Neuronal stem cell (in vitro differentiated cells): ENCODE measurements at regions not wholly inside any gene's neighbourhood (a gene's known extent, or its start where the extent isn't known, plus 50 kb on each side); places are given as distances from the start of the nearest gene placed in this dataset.

Experiments used
- DNase-seq: peaks from one replicate; pipeline ENCODE4 v3.0.0-alpha.2; 2013; ENCODE audit warnings: low spot score
- H2AFZ ChIP-seq: one replicate; pipeline ENCODE4 v1.6.1; 2013; ENCODE audit warnings: mild to moderate bottlenecking, low read length, inconsistent platforms
- H2AK5ac ChIP-seq: 2 replicates; pipeline ENCODE4 v1.6.1; 2013; ENCODE audit warnings: low read depth, mild to moderate bottlenecking, inconsistent platforms, low read length, moderate library complexity, mixed read lengths
- H2BK120ac ChIP-seq: 2 replicates; pipeline ENCODE4 v1.6.1; 2013; ENCODE audit warnings: low read depth, mild to moderate bottlenecking, inconsistent platforms, low read length, moderate library complexity, mixed read lengths
- H2BK12ac ChIP-seq: one replicate; pipeline ENCODE4 v1.6.1; 2013; ENCODE audit warnings: low read length, inconsistent platforms
- H2BK15ac ChIP-seq: 2 replicates; pipeline ENCODE4 v1.6.1; 2013; ENCODE audit warnings: mild to moderate bottlenecking, low read length, inconsistent platforms, mixed read lengths
- H2BK5ac ChIP-seq: one replicate; pipeline ENCODE4 v1.6.1; 2013; ENCODE audit warnings: inconsistent platforms, mild to moderate bottlenecking, low read length, moderate library complexity
- H3K14ac ChIP-seq: one replicate; pipeline ENCODE4 v1.6.1; 2013; ENCODE audit warnings: low read length, inconsistent platforms
- H3K18ac ChIP-seq: 2 replicates; pipeline ENCODE4 v1.6.1; 2013; ENCODE audit warnings: low read length, inconsistent platforms
- H3K23ac ChIP-seq: 2 replicates; pipeline ENCODE4 v1.6.1; 2013; ENCODE audit warnings: low read depth, mild to moderate bottlenecking, mixed read lengths, low read length, inconsistent platforms; ENCODE audit not compliant: poor library complexity
- H3K27ac ChIP-seq: replicated peaks from 3 replicates; pipeline ENCODE4 v1.5.1; 2013; ENCODE audit warnings: low read length, inconsistent platforms
- H3K27me3 ChIP-seq, 3 experiments: 2 replicates each; pipeline ENCODE4 v1.6.1; 2013; ENCODE audit warnings: low read length in 3 of 3, mild to moderate bottlenecking in 2 of 3, inconsistent platforms in 1 of 3, low read depth in 1 of 3, mixed read lengths in 1 of 3, moderate library complexity in 1 of 3; ENCODE audit not compliant: control insufficient read depth in 3 of 3, insufficient read depth in 3 of 3
- H3K36me3 ChIP-seq, 2 donors: replicated peaks in 1 of 2; 2 replicates each; pipeline ENCODE4 v1.6.1; 2013; ENCODE audit warnings: low read length in 2 of 2; ENCODE audit not compliant: control insufficient read depth in 2 of 2, insufficient read depth in 2 of 2
- H3K4ac ChIP-seq: 2 replicates; pipeline ENCODE4 v1.6.1; 2013; ENCODE audit warnings: inconsistent platforms, mild to moderate bottlenecking, low read length, moderate library complexity
- H3K4me1 ChIP-seq, 2 donors: 1 replicate in 1 of 2; 2 replicates in 1 of 2; pipeline ENCODE4 v1.6.1; 2013; ENCODE audit warnings: low read length in 2 of 2, low read depth in 1 of 2; ENCODE audit not compliant: control insufficient read depth in 2 of 2, insufficient read depth in 1 of 2
- H3K4me2 ChIP-seq: one replicate; pipeline ENCODE4 v1.6.1; 2013; ENCODE audit warnings: mild to moderate bottlenecking, low read length, inconsistent platforms; ENCODE audit not compliant: insufficient read depth, poor library complexity, severe bottlenecking
- H3K4me3 ChIP-seq, 2 donors: 2 replicates each; pipeline ENCODE4 v1.5.1; 2013; ENCODE audit warnings: low read length in 2 of 2, mild to moderate bottlenecking in 2 of 2, inconsistent platforms in 1 of 2, moderate library complexity in 1 of 2
- H3K79me1 ChIP-seq: one replicate; pipeline ENCODE4 v1.6.1; 2013; ENCODE audit warnings: low read depth, mild to moderate bottlenecking, inconsistent platforms, low read length, moderate library complexity
- H3K9ac ChIP-seq: one replicate; pipeline ENCODE4 v1.6.1; 2013; ENCODE audit warnings: mild to moderate bottlenecking, low read depth, low read length, inconsistent platforms; ENCODE audit not compliant: poor library complexity
- H3K9me3 ChIP-seq, 2 donors: replicated peaks in 1 of 2; 2 replicates each; pipeline versions ENCODE3 to v1.6.1; 2013; ENCODE audit warnings: low read length in 2 of 2, mild to moderate bottlenecking in 2 of 2, inconsistent platforms in 1 of 2, low read depth in 1 of 2, mixed read lengths in 1 of 2, moderate library complexity in 1 of 2; ENCODE audit not compliant: control insufficient read depth in 2 of 2, insufficient read depth in 1 of 2
- H4K8ac ChIP-seq: one replicate; pipeline ENCODE4 v1.6.1; 2013; ENCODE audit warnings: low read depth, mild to moderate bottlenecking, inconsistent platforms, low read length, moderate library complexity
- H4K91ac ChIP-seq: one replicate; pipeline ENCODE4 v1.6.1; 2013; ENCODE audit warnings: low read length, low read depth, mild to moderate bottlenecking, inconsistent platforms; ENCODE audit not compliant: poor library complexity
- WGBS, 2 donors: extraction: QIAGEN DNeasy Blood & Tissue Kit; methylation state at CpG; one replicate each; pipeline ENCODE4 v1.1.7; 2013; ENCODE audit warnings: missing lambda C conversion rate in 2 of 2, mixed read lengths in 1 of 2; ENCODE audit not compliant: insufficient read length in 2 of 2, insufficient replicate concordance in 1 of 2; ENCODE audit errors: extremely low coverage in 2 of 2; 5-methylcytosine and 5-hydroxymethylcytosine counted together

DNA sequence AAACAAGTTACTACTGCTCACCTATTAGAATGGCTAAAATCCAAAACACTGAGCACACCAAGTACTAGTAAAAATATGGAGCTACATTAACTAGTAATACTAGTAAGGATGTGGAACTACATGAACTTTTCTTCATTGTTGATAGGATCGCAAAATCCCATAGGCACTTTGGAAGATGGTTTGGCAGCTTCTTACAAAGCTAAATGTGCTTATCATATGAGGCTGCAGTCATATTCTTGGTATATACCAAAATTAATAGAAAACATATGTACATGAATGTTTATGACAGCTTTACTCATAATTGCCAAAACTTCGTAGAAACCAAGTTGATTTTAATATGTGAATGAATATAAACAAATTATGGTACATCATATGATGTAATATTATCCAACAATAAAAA, 366.8 kb upstream of the KCNMB2 start:
- H4K8ac ChIP-seq, result no peak overlapping the region
- H3K4me1 ChIP-seq, result peaks cover 0 to 1% of the 10 kb centered on the region in 2 donors
- H3K4me3 ChIP-seq, result no peak overlapping the region
- no peak overlapping the region for H3K27ac ChIP-seq
- no peak overlapping the region for H4K91ac ChIP-seq
- no peak overlapping the region for H3K14ac ChIP-seq
- no peaks in the 10 kb centered on the region for H3K36me3 ChIP-seq
- H2AK5ac ChIP-seq, result no peak overlapping the region
- no CpG with 5 or more reads among the region's 2 CpGs for WGBS, 2 donors
- H2BK120ac ChIP-seq, result no peak overlapping the region
- no peaks in the 10 kb centered on the region for H3K27me3 ChIP-seq
- no peak overlapping the region for H2BK5ac ChIP-seq
- peaks cover 0 to 1% of the 10 kb centered on the region in 2 donors for H3K9me3 ChIP-seq
- DNase-seq, result no peak
- no peak overlapping the region for H3K4ac ChIP-seq
- no peak overlapping the region for H3K18ac ChIP-seq
- no peaks in the 10 kb centered on the region for H3K79me1 ChIP-seq
- H2AFZ ChIP-seq, result no peak overlapping the region
- no peak overlapping the region for H3K4me2 ChIP-seq
- no peak overlapping the region for H3K9ac ChIP-seq
- H2BK15ac ChIP-seq, result no peak overlapping the region
- no peak overlapping the region for H3K23ac ChIP-seq
- no peak overlapping the region for H2BK12ac ChIP-seq

DNA sequence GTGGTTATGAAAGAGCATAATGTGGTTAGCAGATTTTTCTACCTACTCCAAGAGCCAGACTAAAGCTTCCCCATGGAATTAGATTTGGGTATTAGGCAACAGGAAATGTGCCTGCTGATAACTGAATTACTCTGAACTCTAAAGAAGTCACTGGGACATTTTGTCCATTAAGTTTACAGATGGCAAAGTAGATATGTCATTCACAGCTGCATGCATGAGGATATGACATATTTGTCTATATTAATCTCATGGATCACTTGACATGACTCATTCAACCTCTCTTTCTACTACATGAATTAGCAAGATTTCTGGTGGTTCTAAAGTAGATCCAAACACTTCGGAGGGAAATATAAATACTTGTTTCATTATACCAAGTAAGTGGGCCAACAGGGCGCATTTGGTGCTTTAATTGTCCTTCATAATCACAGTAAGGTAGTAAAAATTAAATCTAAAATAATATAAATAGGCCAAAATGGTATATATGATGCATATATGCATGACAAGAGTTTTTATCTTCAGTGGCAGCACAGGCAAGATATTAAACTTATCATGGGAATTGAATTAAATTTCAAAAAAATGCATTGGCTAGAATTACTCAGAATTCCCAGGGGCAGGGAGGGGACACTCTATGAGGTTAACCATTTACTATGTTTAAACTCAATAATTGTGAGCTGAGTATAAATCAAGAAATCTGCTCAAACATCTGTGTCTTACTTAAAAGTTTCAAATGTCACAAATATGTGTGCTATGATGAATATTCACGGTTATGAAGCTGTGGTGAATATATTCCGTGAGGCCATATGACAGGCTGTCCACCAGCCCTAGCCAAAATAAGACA, 365.3 kb upstream of the KCNMB2 start:
- no peak overlapping the region for H2BK12ac ChIP-seq
- no peak overlapping the region for H3K9ac ChIP-seq
- no peak overlapping the region for H4K8ac ChIP-seq
- H3K14ac ChIP-seq, result no peak overlapping the region
- no peak overlapping the region for H2BK5ac ChIP-seq
- no peak overlapping the region for H4K91ac ChIP-seq
- H3K4ac ChIP-seq, result no peak overlapping the region
- no peak overlapping the region for H3K18ac ChIP-seq
- H3K27ac ChIP-seq, result no peak overlapping the region
- H2AFZ ChIP-seq, result no peak overlapping the region
- no peak overlapping the region for H2BK120ac ChIP-seq
- H3K4me2 ChIP-seq, result no peak overlapping the region
- H3K23ac ChIP-seq, result no peak overlapping the region
- H3K4me3 ChIP-seq, result no peak overlapping the region
- H3K4me1 ChIP-seq, result peaks cover 0 to 1% of the 10 kb centered on the region in 2 donors
- DNase-seq, result no peak
- no peaks in the 10 kb centered on the region for H3K9me3 ChIP-seq
- H3K27me3 ChIP-seq, result no peaks in the 10 kb centered on the region
- no peaks in the 10 kb centered on the region for H3K36me3 ChIP-seq
- no CpG with 5 or more reads among the region's 4 CpGs for WGBS, 2 donors
- H2BK15ac ChIP-seq, result no peak overlapping the region
- no peaks in the 10 kb centered on the region for H3K79me1 ChIP-seq
- H2AK5ac ChIP-seq, result no peak overlapping the region

DNA sequence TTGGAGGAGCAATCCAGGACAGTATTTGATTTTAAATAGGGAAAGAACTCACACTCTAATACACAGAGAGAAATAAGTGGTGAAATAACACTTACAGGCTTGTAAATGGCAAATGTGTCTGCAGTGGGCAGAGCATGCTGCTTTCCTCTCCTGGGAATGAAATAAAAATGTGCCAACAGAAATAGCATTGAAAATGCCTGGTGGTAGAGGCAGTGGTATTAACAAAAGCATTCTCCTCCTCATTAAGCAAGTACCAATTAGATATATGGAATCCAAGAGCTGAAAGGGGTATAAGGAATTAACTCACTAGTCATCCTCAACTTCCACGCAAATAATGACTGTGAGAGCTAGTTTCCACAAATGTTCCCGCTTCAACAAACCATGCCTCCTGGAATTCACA, 364.1 kb upstream of the KCNMB2 start:
- Histone ChIP-seq H2AK5ac (no peak overlapping the region), H3K4ac (no peak overlapping the region), H2BK12ac (no peak overlapping the region), H3K18ac (no peak overlapping the region), H3K9me3 (no peaks in the 10 kb centered on the region), H3K4me3 (no peak overlapping the region), H2BK15ac (no peak overlapping the region), H3K36me3 (no peaks in the 10 kb centered on the region), H3K23ac (no peak overlapping the region), H4K91ac (no peak overlapping the region), H3K4me1 (peaks cover 0 to 1% of the 10 kb centered on the region in 2 donors), H3K79me1 (no peaks in the 10 kb centered on the region), H2AFZ (no peak overlapping the region), H3K9ac (no peak overlapping the region), H3K4me2 (no peak overlapping the region), H3K27ac (no peak overlapping the region), H4K8ac (no peak overlapping the region), H3K14ac (no peak overlapping the region), H2BK120ac (no peak overlapping the region), H2BK5ac (no peak overlapping the region), H3K27me3 (no peaks in the 10 kb centered on the region)
- DNase-seq, result no peak
- no CpG with 5 or more reads among the region's 2 CpGs for WGBS, 2 donors

DNA sequence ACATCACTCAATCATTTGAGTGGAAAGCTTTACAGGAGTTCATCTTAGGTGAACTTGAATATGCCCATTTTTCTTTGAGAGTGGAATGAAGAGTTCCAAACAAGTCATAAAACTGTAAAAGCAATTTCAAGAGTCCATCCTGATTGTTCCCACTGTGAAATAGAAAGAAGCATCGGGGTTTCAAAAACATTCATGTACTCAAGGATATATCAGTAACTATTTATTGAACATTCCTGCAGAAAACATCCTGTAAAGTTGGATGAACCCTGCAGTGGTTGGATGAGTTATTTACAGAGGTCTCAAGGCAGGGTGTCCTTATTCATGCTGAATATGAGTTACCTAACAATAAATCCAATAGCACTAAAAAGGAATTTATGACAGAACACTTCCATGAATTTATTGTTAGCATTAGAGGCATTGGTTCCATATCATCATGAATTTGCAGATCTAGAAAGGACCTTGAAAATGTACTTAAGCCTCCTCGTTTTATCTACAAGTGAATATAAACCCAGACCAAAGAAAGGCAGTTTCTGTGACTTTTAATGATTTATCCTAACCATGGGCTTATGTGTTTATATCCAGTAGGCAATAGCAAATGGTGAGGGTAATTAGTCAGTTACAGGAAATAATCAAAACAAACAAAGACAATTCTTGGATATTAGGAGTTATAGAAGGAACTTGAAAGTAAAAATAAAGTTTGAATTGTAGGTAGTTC, 361.9 kb upstream of the KCNMB2 start:
- no peak overlapping the region for H4K8ac ChIP-seq
- no peak overlapping the region for H2AFZ ChIP-seq
- H3K4me1 ChIP-seq, result peaks cover 0 to 1% of the 10 kb centered on the region in 2 donors
- no peak overlapping the region for H4K91ac ChIP-seq
- H2BK5ac ChIP-seq, result no peak overlapping the region
- H2AK5ac ChIP-seq, result no peak overlapping the region
- no peak overlapping the region for H2BK120ac ChIP-seq
- H3K18ac ChIP-seq, result no peak overlapping the region
- H3K9ac ChIP-seq, result no peak overlapping the region
- no peaks in the 10 kb centered on the region for H3K9me3 ChIP-seq
- H3K4me2 ChIP-seq, result no peak overlapping the region
- no peaks in the 10 kb centered on the region for H3K36me3 ChIP-seq
- no peak overlapping the region for H3K23ac ChIP-seq
- no peak overlapping the region for H2BK15ac ChIP-seq
- no peak overlapping the region for H3K4me3 ChIP-seq
- H3K4ac ChIP-seq, result no peak overlapping the region
- no CpG with 5 or more reads among the region's 2 CpGs for WGBS, 2 donors
- no peaks in the 10 kb centered on the region for H3K79me1 ChIP-seq
- no peak overlapping the region for H3K14ac ChIP-seq
- no peak overlapping the region for H3K27ac ChIP-seq
- no peaks in the 10 kb centered on the region for H3K27me3 ChIP-seq
- H2BK12ac ChIP-seq, result no peak overlapping the region
- DNase-seq, result no peak
